A549 (cell line): ENCODE measurements at regions not wholly inside any gene's neighbourhood (a gene's known extent, or its start where the extent isn't known, plus 50 kb on each side); places are given as distances from the start of the nearest gene placed in this dataset.

Source experiments
- ATAC-seq, 2 experiments: fragments of 200-7000 bp in 1 of 2; fragments of >200 bp in 1 of 2; cut with Nextera tagmentation in 1 of 2; cut with Tn5 transposase in 1 of 2; 3 replicates each; pipeline versions ENCODE4 v1.8.0 to v1.9.1; 2018 to 2020; ENCODE audit warnings: mild to moderate bottlenecking in 1 of 2, moderate library complexity in 1 of 2
- CTCF ChIA-PET: fragments of 300-600 bp; sonication (Branson Sonifier 250); formaldehyde crosslinking; extraction: SDS; loops from one replicate; lab custom pipeline; 2021; ENCODE audit warnings: antibody characterized with exemption, inconsistent platforms; lab: Yijun Ruan, JAX
- POLR2A ChIA-PET: fragments of 350-600 bp; formaldehyde crosslinking; extraction: SDS; loops from one replicate; lab custom pipeline; 2021; ENCODE audit warnings: antibody characterized with exemption, inconsistent platforms; lab: Yijun Ruan, JAX
- DNase-seq, 2 experiments: peaks; one replicate each; pipeline versions ENCODE4 v3.0.0 to v3.0.0-alpha.2; 2011 to 2016; ENCODE audit warnings: low read depth in 1 of 2, low spot score in 1 of 2
- FAIRE-seq: peaks from 2 replicates; lab custom pipeline; 2011; peaks lifted over from hg19 to GRCh38; lab: Jason Lieb, UNC
- H3K27ac ChIP-seq, 2 experiments: fragments of >200 bp; sonication (Bioruptor Twin); formaldehyde crosslinking; 3 replicates each; pipeline ENCODE4 v1.5.1; 2016 to 2017
- H3K4me1 ChIP-seq: fragments of >200 bp; sonication (Bioruptor Twin); formaldehyde crosslinking; 3 replicates; pipeline ENCODE4 v1.6.1; 2016
- H3K4me2 ChIP-seq: fragments of >200 bp; sonication (Bioruptor Twin); formaldehyde crosslinking; 3 replicates; pipeline ENCODE4 v1.6.1; 2016
- H3K4me3 ChIP-seq: fragments of >200 bp; sonication (Bioruptor Twin); formaldehyde crosslinking; 3 replicates; pipeline ENCODE4 v1.5.1; 2016
- H3K9me3 ChIP-seq: fragments of >200 bp; sonication (Bioruptor Twin); formaldehyde crosslinking; 3 replicates; pipeline ENCODE4 v1.6.1; 2016
- BHLHE40 ChIP-seq: IDR thresholded peaks from 2 replicates; pipeline ENCODE4 v1.6.1; 2012; ENCODE audit warnings: low read depth, low read length, inconsistent platforms
- CBX2 ChIP-seq: fragments of 200-600 bp; sonication (generic); IDR thresholded peaks from 2 replicates; pipeline ENCODE4 v1.6.1; 2016; ENCODE audit warnings: low read depth, mild to moderate bottlenecking, borderline replicate concordance
- CBX8 ChIP-seq: fragments of 200-600 bp; sonication (generic); IDR thresholded peaks from 2 replicates; pipeline ENCODE4 v1.6.1; 2016
- CEBPB ChIP-seq, 2 experiments: fragments of >200 bp in 1 of 2; sonication (Bioruptor Twin) in 1 of 2; formaldehyde crosslinking in 1 of 2; IDR thresholded peaks; 2 replicates each; pipeline ENCODE4 v1.6.1; 2012 to 2016
- CTCF ChIP-seq: fragments of >200 bp; sonication (Bioruptor Twin); formaldehyde crosslinking; IDR thresholded peaks from 3 replicates; pipeline ENCODE4 v1.5.1; 2016
- EHF ChIP-seq: fragments of 250-450 bp; sonication (Bioruptor Pico); IDR thresholded peaks from 2 replicates; pipeline ENCODE4 v1.5.0; 2020; ENCODE audit warnings: mild to moderate bottlenecking
- ESRRA ChIP-seq: fragments of 150-350 bp; IDR thresholded peaks from 2 replicates; pipeline ENCODE4 v1.6.1; 2014; ENCODE audit warnings: mild to moderate bottlenecking, low read length, borderline replicate concordance
- FOSB ChIP-seq: fragments of 250-450 bp; sonication (Bioruptor Pico); IDR thresholded peaks from 2 replicates; pipeline ENCODE4 v1.5.0; 2020; ENCODE audit warnings: mild to moderate bottlenecking, moderate library complexity
- FOXS1 ChIP-seq: fragments of 250-450 bp; sonication (Bioruptor Pico); IDR thresholded peaks from 2 replicates; pipeline ENCODE4 v1.5.0; 2020; ENCODE audit warnings: mild to moderate bottlenecking, moderate library complexity
- GATA3 ChIP-seq: IDR thresholded peaks from 2 replicates; pipeline ENCODE4 v1.6.1; 2012; ENCODE audit warnings: borderline replicate concordance
- HMGXB4 ChIP-seq: fragments of 250-450 bp; sonication (Bioruptor Pico); IDR thresholded peaks from 2 replicates; pipeline ENCODE4 v1.5.0; 2021; ENCODE audit warnings: mild to moderate bottlenecking, moderate library complexity, borderline replicate concordance
- HOXA7 ChIP-seq: fragments of 250-450 bp; sonication (Bioruptor Pico); IDR thresholded peaks from 2 replicates; pipeline ENCODE4 v1.5.0; 2020; ENCODE audit warnings: mild to moderate bottlenecking, moderate library complexity
- HOXB5 ChIP-seq: fragments of 250-450 bp; sonication (Bioruptor Pico); IDR thresholded peaks from 2 replicates; pipeline ENCODE4 v1.5.0; 2020; ENCODE audit warnings: mild to moderate bottlenecking, moderate library complexity
- MAZ ChIP-seq: fragments of 150-350 bp; IDR thresholded peaks from 2 replicates; pipeline ENCODE4 v1.6.1; 2014; ENCODE audit warnings: antibody characterized with exemption, low read depth, low read length, borderline replicate concordance
- NPAS2 ChIP-seq: fragments of 250-450 bp; sonication (Bioruptor Pico); IDR thresholded peaks from 2 replicates; pipeline ENCODE4 v1.8.0; 2022; ENCODE audit warnings: mild to moderate bottlenecking, moderate library complexity, borderline replicate concordance
- NR3C1 ChIP-seq: fragments of >200 bp; sonication (Bioruptor Twin); formaldehyde crosslinking; IDR thresholded peaks from 3 replicates; pipeline ENCODE4 v1.6.1; 2017
- POLR2AphosphoS2 ChIP-seq: conservative IDR thresholded peaks from 2 replicates; pipeline ENCODE4 v1.6.1; 2012; ENCODE audit warnings: low read length, improper control_type of control experiment, inconsistent platforms
- RARB ChIP-seq: fragments of 250-450 bp; sonication (Bioruptor Pico); IDR thresholded peaks from 2 replicates; pipeline ENCODE4 v1.8.0; 2021; ENCODE audit warnings: mild to moderate bottlenecking, moderate library complexity
- RFX5 ChIP-seq: fragments of 450-650 bp; IDR thresholded peaks from 2 replicates; pipeline ENCODE4 v1.7.1; 2014; ENCODE audit warnings: antibody characterized with exemption, mild to moderate bottlenecking, moderate library complexity
- SMC3 ChIP-seq: fragments of >200 bp; sonication (Bioruptor Twin); formaldehyde crosslinking; IDR thresholded peaks from 3 replicates; pipeline ENCODE4 v1.6.1; 2018; ENCODE audit warnings: inconsistent platforms
- TFCP2L1 ChIP-seq: fragments of 250-450 bp; sonication (Bioruptor Pico); IDR thresholded peaks from 2 replicates; pipeline ENCODE4 v1.5.0; 2021; ENCODE audit warnings: mild to moderate bottlenecking
- ZC3H11A ChIP-seq: fragments of 450-650 bp; IDR thresholded peaks from 2 replicates; pipeline ENCODE4 v1.6.1; 2014; ENCODE audit warnings: antibody characterized with exemption, mild to moderate bottlenecking
- ZFP36 ChIP-seq: fragments of 450-650 bp; IDR thresholded peaks from 2 replicates; pipeline ENCODE4 v1.6.1; 2014; ENCODE audit warnings: borderline replicate concordance; ENCODE audit not compliant: partially characterized antibody
- WGBS: methylation state at CpG from one replicate; pipeline ENCODE4 v1.1.6; 2017; ENCODE audit errors: missing lambda C conversion rate; 5-methylcytosine and 5-hydroxymethylcytosine counted together

GRCh38 chrX:34343001-34343400 lies 210.9 kb upstream of the FAM47A start:
- H3K27ac ChIP-seq = no peak overlapping the region
- TF ChIP-seq NPAS2 (CRISPR knock-in tag) = no peak
- TF ChIP-seq POLR2AphosphoS2 = no peak
- no peak for TF ChIP-seq TFCP2L1
- TF ChIP-seq BHLHE40 = no peak
- TF ChIP-seq ZFP36 = no peak
- TF ChIP-seq ESRRA = no peak
- no peak for TF ChIP-seq FOXS1
- TF ChIP-seq RFX5 = no peak
- TF ChIP-seq EHF (CRISPR knock-in tag) = no peak
- TF ChIP-seq CTCF = no peak
- no peak for TF ChIP-seq RARB
- no peak for TF ChIP-seq CEBPB (IDR thresholded peaks at IDR 0.05)
- FAIRE-seq (no peak), DNase-seq (no peak), ATAC-seq (no peak)
- H3K4me1 ChIP-seq = no peaks in the 10 kb centered on the region
- H3K4me2 ChIP-seq = no peak overlapping the region
- H3K4me3 ChIP-seq = no peak overlapping the region
- CTCF ChIA-PET = no interaction called here
- POLR2A ChIA-PET = no interaction called here
- H3K9me3 ChIP-seq = no peaks in the 10 kb centered on the region

DNA sequence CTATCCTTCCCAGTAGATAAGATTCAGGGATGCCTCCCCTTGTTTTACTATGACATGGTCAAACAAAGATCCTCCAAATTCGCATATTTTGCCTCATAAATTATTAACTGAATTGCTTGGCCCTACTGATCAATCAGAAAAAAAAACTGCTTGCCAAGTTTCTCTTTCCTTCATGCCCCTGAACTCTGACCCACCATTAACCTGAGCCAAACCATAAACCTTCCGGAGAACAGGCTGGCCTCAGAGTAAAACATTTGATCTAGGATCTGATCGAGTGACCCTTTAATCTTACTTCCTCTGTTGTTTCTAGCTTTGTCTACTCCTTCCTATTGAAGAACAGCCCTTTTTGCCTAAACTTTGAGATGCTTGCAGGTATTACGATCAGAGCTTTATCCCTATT lies 209.7 kb upstream of the FAM47A start:
- TF ChIP-seq NR3C1 = no peak
- no peak for TF ChIP-seq CBX2
- no peak for TF ChIP-seq CBX8
- no peak for TF ChIP-seq NPAS2 (CRISPR knock-in tag)
- TF ChIP-seq ZC3H11A = no peak
- no peak for TF ChIP-seq FOSB

DNA sequence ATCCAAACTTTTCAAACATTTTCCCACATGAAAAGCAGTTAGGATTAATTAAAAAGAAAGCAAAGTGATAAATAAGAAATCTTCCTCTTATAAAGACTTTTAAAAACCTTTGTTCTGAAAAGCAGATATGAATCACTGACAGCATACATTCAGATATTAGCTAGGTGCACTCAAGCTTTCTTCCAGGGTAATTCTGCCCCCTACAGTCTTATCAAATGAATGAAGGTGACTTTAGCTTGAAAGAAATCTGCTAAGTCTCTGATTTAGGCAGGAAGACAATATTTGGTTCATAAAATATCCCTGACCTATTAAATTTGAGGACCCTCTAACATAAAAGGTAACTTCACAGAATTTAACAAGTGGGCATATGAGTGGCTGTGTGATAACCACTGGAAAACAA lies 209.1 kb upstream of the FAM47A start:
- no peak overlapping the region for H3K4me3 ChIP-seq
- H3K9me3 ChIP-seq = no peaks in the 10 kb centered on the region
- FAIRE-seq (no peak), DNase-seq (peak in 1 of 2 experiments; percentile 2)
- CTCF ChIA-PET = no interaction called here
- no peak for TF ChIP-seq HOXB5 (CRISPR knock-in tag)
- no peak for TF ChIP-seq HOXA7 (CRISPR knock-in tag)
- TF ChIP-seq MAZ = no peak
- no peak for TF ChIP-seq HMGXB4 (CRISPR knock-in tag)
- TF ChIP-seq FOXS1 = no peak
- no peak for TF ChIP-seq GATA3
- TF ChIP-seq SMC3 = no peak
- TF ChIP-seq, all 56 proteins: peak for 0
- no peak for ATAC-seq
- POLR2A ChIA-PET = no interaction called here
- Histone ChIP-seq H3K4me1 (no peaks in the 10 kb centered on the region), H3K27ac (no peak overlapping the region), H3K4me2 (no peak overlapping the region)

More for the DNA sequence above, 209.7 kb upstream of the FAM47A start:
- DNase-seq = no peak
- FAIRE-seq = no peak
- no peaks in the 10 kb centered on the region for H3K4me1 ChIP-seq
- H3K4me2 ChIP-seq = no peak overlapping the region
- H3K27ac ChIP-seq = no peak overlapping the region
- 26% methylated on average over 4 of the region's 4 CpGs for WGBS
- no peak overlapping the region for H3K4me3 ChIP-seq
- CTCF ChIA-PET = no interaction called here
- no peaks in the 10 kb centered on the region for H3K9me3 ChIP-seq
- no peak for ATAC-seq
- POLR2A ChIA-PET = no interaction called here
